NT2/D1 (cell line): ENCODE measurements at regions not wholly inside any gene's neighbourhood (a gene's known extent, or its start where the extent isn't known, plus 50 kb on each side); places are given as distances from the start of the nearest gene placed in this dataset.
"Not testable (repeated sequence)": the region's sequence is repeated elsewhere in the genome, so short reads cannot be mapped to it uniquely, and the experiment has no call there.

Source experiments
- DNase-seq: peaks from one replicate; pipeline ENCODE4 v3.0.0-alpha.2; 2011; ENCODE audit warnings: low read depth, low spot score
- H3K27me3 ChIP-seq: 2 replicates; pipeline ENCODE4 v1.6.0; 2011; ENCODE audit warnings: mild to moderate bottlenecking; ENCODE audit not compliant: insufficient read length, insufficient read depth
- H3K36me3 ChIP-seq: 2 replicates; pipeline ENCODE4 v1.6.1; 2011; ENCODE audit warnings: mild to moderate bottlenecking, low read length, mixed read lengths; ENCODE audit not compliant: insufficient read depth, insufficient read length
- H3K4me1 ChIP-seq: 2 replicates; pipeline ENCODE4 v1.5.1; 2011; ENCODE audit not compliant: insufficient read depth, insufficient read length
- H3K4me3 ChIP-seq: 2 replicates; pipeline ENCODE4 v1.5.1; 2011; ENCODE audit warnings: low read depth; ENCODE audit not compliant: insufficient read length
- H3K9ac ChIP-seq: 2 replicates; pipeline ENCODE4 v1.6.0; 2011; ENCODE audit warnings: low read depth; ENCODE audit not compliant: insufficient read length
- H3K9me3 ChIP-seq: 2 replicates; pipeline ENCODE4 v1.5.1; 2011; ENCODE audit warnings: mild to moderate bottlenecking, low read length; ENCODE audit not compliant: insufficient read depth
- SUZ12 ChIP-seq: IDR thresholded peaks from 2 replicates; pipeline ENCODE4 v1.6.1; 2011; ENCODE audit not compliant: insufficient read length, insufficient read depth; ENCODE audit errors: extremely low read depth
- YY1 ChIP-seq: IDR thresholded peaks from 2 replicates; pipeline ENCODE4 v1.6.1; 2011; ENCODE audit not compliant: insufficient read length, insufficient read depth
- ZNF274 ChIP-seq: IDR thresholded peaks from 2 replicates; pipeline ENCODE4 v1.6.1; 2011; ENCODE audit warnings: mild to moderate bottlenecking, low read depth, low read length

DNA sequence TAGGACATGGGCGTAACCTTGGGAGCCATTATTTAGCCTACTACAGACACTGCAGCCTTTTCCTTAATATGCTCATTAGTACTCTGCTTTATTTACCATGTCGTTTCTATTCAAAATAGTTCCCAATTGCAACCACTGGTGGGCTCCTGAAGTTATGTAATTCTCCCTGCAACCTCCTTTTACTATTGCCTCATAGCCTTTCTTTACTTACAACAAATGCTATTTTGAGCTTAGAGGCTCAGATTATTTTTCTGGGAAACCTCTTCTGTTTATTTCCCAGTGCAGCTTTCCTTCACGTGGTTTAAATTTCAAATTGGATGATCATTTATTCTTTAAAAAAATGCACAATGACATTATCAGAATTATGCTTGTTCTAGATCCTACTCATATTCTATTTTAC, 492.3 kb upstream of the TMEFF2 start:
- Histone ChIP-seq H3K4me1 (no peaks in the 10 kb centered on the region), H3K36me3 (no peaks in the 10 kb centered on the region), H3K27me3 (no peaks in the 10 kb centered on the region), H3K4me3 (no peak overlapping the region), H3K9me3 (peaks cover 6% of the 10 kb centered on the region), H3K9ac (no peak overlapping the region)
- no peak for DNase-seq
- no peak for TF ChIP-seq ZNF274
- no peak for TF ChIP-seq SUZ12
- TF ChIP-seq YY1, result no peak

DNA sequence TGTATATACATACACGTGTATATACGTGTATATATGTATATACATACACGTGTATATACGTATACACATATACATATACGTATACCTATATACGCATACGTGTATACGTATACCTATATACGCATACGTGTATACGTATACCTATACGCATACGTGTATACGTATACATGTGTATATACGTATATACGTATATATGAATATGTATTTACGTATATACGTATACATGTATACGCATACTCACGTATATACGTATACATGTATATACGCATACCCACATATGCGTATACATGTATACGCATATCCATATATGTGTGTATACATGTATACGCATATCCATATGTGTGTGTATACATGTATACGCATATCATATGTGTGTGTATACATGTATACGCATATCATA, 487.8 kb upstream of the TMEFF2 start:
- not testable (repeated sequence) for H3K4me1 ChIP-seq, H3K9ac ChIP-seq, H3K27me3 ChIP-seq, H3K4me3 ChIP-seq, H3K9me3 ChIP-seq, H3K36me3 ChIP-seq, DNase-seq

DNA sequence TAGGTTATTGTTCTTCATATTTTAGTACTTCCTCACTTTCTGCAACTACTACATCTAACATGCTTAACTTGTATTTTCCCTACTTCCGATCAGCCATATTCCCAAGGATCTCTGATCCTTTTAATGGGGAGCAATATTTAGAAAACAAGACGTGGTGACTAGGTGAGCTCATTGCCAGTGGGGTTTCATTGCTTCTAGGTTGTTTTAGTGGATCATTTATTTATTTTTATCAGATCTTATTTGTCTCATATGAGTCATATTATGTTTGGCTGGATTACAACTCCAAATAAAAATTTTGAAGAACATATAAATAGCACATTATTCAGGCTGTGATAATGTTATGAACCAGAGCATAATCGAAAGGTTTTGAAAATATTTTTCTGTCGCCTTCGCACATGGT, 480.9 kb upstream of the TMEFF2 start:
- Histone ChIP-seq H3K27me3 (no peaks in the 10 kb centered on the region), H3K4me1 (no peaks in the 10 kb centered on the region), H3K9ac (no peak overlapping the region), H3K4me3 (no peak overlapping the region), H3K36me3 (no peaks in the 10 kb centered on the region), H3K9me3 (no peaks in the 10 kb centered on the region)
- TF ChIP-seq SUZ12 (no peak), ZNF274 (no peak), YY1 (no peak)
- DNase-seq, result no peak

DNA sequence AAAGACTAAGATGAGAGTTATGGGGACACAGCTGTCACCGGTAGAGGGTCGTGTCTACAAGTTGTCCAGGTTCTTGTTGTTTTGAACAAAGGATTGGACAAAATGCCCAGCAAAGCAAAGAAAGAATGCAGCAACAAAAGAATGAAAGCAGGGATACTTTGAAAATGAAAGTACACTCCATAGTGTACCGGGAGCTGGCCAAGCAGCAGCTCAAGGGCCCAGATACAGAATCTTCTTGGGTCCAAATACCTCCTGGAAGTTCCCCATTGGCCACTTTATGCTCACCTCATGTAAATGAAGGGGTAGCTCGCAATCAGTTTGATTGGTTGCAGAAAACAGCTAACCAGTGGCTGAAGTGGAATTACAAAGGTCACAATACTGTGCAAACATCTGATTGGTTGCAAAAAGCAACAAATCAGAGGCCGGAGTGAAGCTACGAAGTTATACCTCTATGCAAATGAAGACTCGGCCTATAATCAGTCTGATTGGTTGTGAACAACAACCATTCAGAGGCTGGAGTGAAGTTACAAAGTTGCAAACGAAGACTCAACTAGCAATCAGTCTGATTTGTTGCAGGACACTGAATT, 474.9 kb upstream of the TMEFF2 start:
- no peaks in the 10 kb centered on the region for H3K4me1 ChIP-seq
- no peak overlapping the region for H3K9ac ChIP-seq
- H3K9me3 ChIP-seq, result no peaks in the 10 kb centered on the region
- H3K36me3 ChIP-seq, result no peaks in the 10 kb centered on the region
- no peak overlapping the region for H3K4me3 ChIP-seq
- H3K27me3 ChIP-seq, result no peaks in the 10 kb centered on the region
- no peak for DNase-seq
- TF ChIP-seq ZNF274, result no peak
- TF ChIP-seq YY1, result no peak
- TF ChIP-seq SUZ12, result no peak

DNA sequence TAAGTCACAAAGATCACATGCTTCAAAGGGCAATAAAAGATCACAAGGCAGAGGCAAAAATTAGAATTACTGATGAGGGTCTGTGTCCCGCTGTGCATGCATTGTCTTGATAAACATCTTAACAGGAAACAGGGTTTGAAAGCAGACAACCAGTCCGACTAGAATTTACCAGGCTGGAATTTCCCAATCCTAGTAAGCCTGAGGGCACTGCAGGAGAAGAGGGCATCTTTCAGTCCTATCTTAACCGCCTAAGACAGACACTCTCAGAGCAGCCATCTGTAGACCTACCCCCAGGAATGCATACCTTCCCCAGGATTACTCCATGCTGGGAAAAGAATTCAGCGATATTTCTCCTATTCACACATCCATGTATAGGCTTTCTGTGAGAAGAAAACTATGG, 465.8 kb upstream of the TMEFF2 start:
- H3K27me3 ChIP-seq, DNase-seq, H3K4me1 ChIP-seq, H3K36me3 ChIP-seq, H3K4me3 ChIP-seq, H3K9ac ChIP-seq, H3K9me3 ChIP-seq: not testable (repeated sequence)

DNA sequence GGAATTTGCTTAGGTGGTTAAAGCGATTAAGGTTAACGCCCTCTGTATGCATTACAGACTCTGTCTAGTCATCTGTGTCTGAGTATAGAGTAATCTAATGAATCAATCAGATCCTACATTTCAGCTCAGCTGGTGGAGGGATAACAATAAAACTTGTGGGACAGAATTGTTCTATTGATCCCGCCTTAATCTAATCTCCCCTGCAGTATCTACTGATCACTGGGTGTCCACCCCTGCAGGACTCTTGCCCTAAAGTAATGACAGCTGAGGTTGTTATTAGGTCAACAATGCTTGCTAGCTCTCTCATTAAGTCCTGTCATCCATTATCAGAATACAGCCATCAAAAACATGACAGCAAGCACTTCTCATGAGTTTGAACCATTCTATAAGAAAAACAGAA, 462.6 kb upstream of the TMEFF2 start:
- TF ChIP-seq YY1 (no peak), SUZ12 (no peak), ZNF274 (no peak)
- Histone ChIP-seq H3K4me1 (no peaks in the 10 kb centered on the region), H3K4me3 (no peak overlapping the region), H3K27me3 (no peaks in the 10 kb centered on the region), H3K36me3 (no peaks in the 10 kb centered on the region), H3K9me3 (peaks cover 6% of the 10 kb centered on the region; the same call in 1 of the 2 replicates), H3K9ac (no peak overlapping the region)
- no peak for DNase-seq

DNA sequence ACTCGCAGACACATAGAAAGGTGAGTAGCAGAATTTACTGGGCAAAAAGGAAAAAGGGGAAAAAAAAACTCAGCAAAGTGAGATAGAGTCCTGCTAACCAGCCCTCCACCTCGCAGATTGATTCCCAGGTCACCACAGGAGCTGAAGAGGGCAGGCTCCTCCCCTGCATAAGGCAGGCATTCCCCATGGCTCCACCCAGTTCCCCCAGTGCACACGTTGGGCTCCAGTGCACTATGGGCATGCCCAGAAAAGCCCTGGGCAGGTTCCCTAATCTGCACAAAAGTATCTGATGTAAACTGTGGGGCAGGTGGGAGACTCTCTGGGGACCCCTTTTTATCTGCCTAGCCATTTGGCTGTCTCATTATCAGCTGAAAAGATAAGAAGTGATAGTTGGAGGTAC, 461.2 kb upstream of the TMEFF2 start:
- Histone ChIP-seq H3K4me1 (no peaks in the 10 kb centered on the region), H3K36me3 (no peaks in the 10 kb centered on the region), H3K4me3 (no peak overlapping the region), H3K9ac (no peak overlapping the region), H3K27me3 (no peaks in the 10 kb centered on the region), H3K9me3 (no peaks in the 10 kb centered on the region; the same call in 1 of the 2 replicates)
- no peak for DNase-seq
- TF ChIP-seq YY1, result no peak
- no peak for TF ChIP-seq ZNF274
- no peak for TF ChIP-seq SUZ12

DNA sequence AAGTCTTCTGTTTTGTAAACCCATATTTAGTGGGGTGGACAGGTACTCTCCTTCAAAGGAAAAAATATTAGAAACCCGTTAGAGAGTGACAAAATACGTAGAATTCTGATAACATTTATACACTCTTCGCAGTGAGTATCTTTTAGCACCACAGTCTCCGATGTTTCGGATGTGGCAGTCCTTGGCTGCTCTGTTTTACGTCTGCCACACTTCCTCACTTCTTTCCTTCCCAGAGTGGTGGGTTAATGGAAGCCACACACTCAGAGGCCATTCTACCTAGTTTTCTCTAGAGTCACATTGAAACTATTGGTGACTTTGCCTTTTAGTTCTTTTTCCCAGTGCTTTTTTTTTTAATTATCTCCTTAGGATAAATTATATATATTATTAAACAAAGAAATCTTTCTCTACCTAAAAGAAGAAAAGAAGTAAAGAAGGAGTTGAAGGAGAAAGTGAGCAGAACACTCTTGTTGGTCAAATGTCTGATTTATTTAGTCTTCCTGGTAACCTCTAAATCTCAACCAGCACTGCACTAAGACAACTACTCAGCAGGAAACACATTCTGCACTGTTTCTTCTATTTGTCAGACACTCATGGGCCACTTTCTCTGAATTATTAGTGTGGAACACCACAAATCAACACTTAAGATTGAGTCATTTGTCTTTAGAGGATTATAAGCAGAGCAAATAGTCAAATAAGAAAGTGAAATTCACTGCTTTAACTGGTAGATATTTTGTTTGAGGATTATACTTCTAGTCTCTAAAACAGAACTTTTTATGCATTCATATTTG, 451.3 kb upstream of the TMEFF2 start:
- TF ChIP-seq ZNF274, result no peak
- TF ChIP-seq YY1, result no peak
- no peak for TF ChIP-seq SUZ12
- Histone ChIP-seq H3K36me3 (no peaks in the 10 kb centered on the region), H3K9ac (no peak overlapping the region), H3K4me1 (no peaks in the 10 kb centered on the region), H3K9me3 (no peaks in the 10 kb centered on the region), H3K4me3 (no peak overlapping the region), H3K27me3 (no peaks in the 10 kb centered on the region)
- no peak for DNase-seq
